Colonic mucosa (tissue), 4 donors: ENCODE measurements at regions not wholly inside any gene's neighbourhood (a gene's known extent, or its start where the extent isn't known, plus 50 kb on each side); places are given as distances from the start of the nearest gene placed in this dataset.

Source experiments
- DNase-seq: peaks from one replicate; pipeline ENCODE4 v3.0.0-alpha.2; 2020
- H3K27ac ChIP-seq: fragments of 200-600 bp; one replicate; pipeline ENCODE4 v1.8.0; 2021
- H3K27me3 ChIP-seq: fragments of 200-600 bp; one replicate; pipeline ENCODE4 v1.8.0; 2021
- H3K36me3 ChIP-seq: fragments of 200-600 bp; one replicate; pipeline ENCODE4 v1.8.0; 2021
- H3K4me1 ChIP-seq: fragments of 200-600 bp; one replicate; pipeline ENCODE4 v1.8.0; 2021; ENCODE audit warnings: mild to moderate bottlenecking
- H3K4me3 ChIP-seq: fragments of 200-600 bp; one replicate; pipeline ENCODE4 v1.8.0; 2021
- H3K9ac ChIP-seq, 2 donors: one replicate each; pipeline ENCODE4 v1.7.0; 2013; ENCODE audit warnings: control low read depth in 2 of 2, low read depth in 2 of 2, low read length in 2 of 2
- H3K9me3 ChIP-seq: fragments of 200-600 bp; one replicate; pipeline ENCODE4 v1.8.0; 2021
- intact Hi-C: fragments of 100-400 bp; cut with DNase I; formaldehyde crosslinking; loops from one replicate; pipeline ENCODE4 v1.14.1; 2022
- TF ChIP-seq, protein P1 (sequence below): fragments of 200-600 bp; IDR thresholded peaks from one replicate; pipeline ENCODE4 v1.8.0; 2022; ENCODE audit warnings: antibody characterized with exemption, mild to moderate bottlenecking
- donor health status: healthy.
- donor health status: DM: no; HTN: no; CAD: no.
- donor health status: DM: no; HTN: no; CAD: no.

GRCh38 chrX:118901991-118902390 lies 72.4 kb upstream of the LONRF3 start:
- TF ChIP-seq, protein P1, sequence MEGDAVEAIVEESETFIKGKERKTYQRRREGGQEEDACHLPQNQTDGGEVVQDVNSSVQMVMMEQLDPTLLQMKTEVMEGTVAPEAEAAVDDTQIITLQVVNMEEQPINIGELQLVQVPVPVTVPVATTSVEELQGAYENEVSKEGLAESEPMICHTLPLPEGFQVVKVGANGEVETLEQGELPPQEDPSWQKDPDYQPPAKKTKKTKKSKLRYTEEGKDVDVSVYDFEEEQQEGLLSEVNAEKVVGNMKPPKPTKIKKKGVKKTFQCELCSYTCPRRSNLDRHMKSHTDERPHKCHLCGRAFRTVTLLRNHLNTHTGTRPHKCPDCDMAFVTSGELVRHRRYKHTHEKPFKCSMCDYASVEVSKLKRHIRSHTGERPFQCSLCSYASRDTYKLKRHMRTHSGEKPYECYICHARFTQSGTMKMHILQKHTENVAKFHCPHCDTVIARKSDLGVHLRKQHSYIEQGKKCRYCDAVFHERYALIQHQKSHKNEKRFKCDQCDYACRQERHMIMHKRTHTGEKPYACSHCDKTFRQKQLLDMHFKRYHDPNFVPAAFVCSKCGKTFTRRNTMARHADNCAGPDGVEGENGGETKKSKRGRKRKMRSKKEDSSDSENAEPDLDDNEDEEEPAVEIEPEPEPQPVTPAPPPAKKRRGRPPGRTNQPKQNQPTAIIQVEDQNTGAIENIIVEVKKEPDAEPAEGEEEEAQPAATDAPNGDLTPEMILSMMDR = no peak
- H3K27ac ChIP-seq = no peak overlapping the region
- H3K27me3 ChIP-seq = no peaks in the 10 kb centered on the region
- no peak for DNase-seq
- no peak overlapping the region for H3K4me3 ChIP-seq
- H3K4me1 ChIP-seq = no peaks in the 10 kb centered on the region
- no peaks in the 10 kb centered on the region for H3K9me3 ChIP-seq
- no peak overlapping the region for H3K9ac ChIP-seq
- H3K36me3 ChIP-seq = no peaks in the 10 kb centered on the region
- intact Hi-C loops = no loop called here

DNA sequence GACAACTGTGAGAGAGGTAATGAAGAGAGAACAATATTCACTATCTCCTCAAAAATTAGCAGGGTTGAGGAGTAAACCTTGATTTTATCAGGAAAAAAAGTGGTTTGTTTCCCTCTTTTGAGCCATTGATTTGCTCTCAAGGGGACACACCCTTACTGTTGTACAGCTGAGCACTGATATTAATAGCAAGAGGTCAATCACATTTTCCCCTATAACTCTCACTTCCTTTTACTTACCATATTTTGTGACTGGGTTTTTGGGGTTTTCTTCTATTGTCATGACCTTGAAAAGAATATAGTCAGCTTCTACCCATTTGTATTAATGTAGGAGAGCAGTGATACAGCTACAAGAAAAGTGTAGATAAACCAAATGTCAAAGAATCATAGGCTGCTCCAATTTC lies 70.2 kb upstream of the LONRF3 start:
- H3K4me3 ChIP-seq = no peak overlapping the region
- no peaks in the 10 kb centered on the region for H3K36me3 ChIP-seq
- no peaks in the 10 kb centered on the region for H3K4me1 ChIP-seq
- no peak overlapping the region for H3K27ac ChIP-seq
- no peak overlapping the region for H3K9ac ChIP-seq
- TF ChIP-seq, protein P1 = no peak
- intact Hi-C loops = no loop called here
- H3K27me3 ChIP-seq = no peaks in the 10 kb centered on the region
- no peak for DNase-seq
- no peaks in the 10 kb centered on the region for H3K9me3 ChIP-seq

GRCh38 chrX:118904664-118905063 lies 69.8 kb upstream of the LONRF3 start:
- intact Hi-C loops = no loop called here
- Histone ChIP-seq H3K4me3 (no peak overlapping the region), H3K4me1 (no peaks in the 10 kb centered on the region), H3K27ac (no peak overlapping the region), H3K9me3 (no peaks in the 10 kb centered on the region), H3K9ac (no peak overlapping the region), H3K27me3 (no peaks in the 10 kb centered on the region), H3K36me3 (no peaks in the 10 kb centered on the region)
- no peak for DNase-seq
- TF ChIP-seq, protein P1 = no peak
